ENCODE measurements at regions not wholly inside any gene's neighbourhood (a gene's known extent, or its start where the extent isn't known, plus 50 kb on each side); places are given as distances from the start of the nearest gene placed in this dataset.
A peak's percentile ranks its signal among the peaks of the same experiment; 100 is the strongest.

- peak; percentile 24 for TF ChIP-seq SP1 (IDR thresholded peaks at IDR 0.05)
- TF ChIP-seq HNF4A (conservative IDR thresholded peaks at IDR 0.05): peak; percentile 56 to 58
- no peak for TF ChIP-seq NR2F2 (IDR thresholded peaks at IDR 0.05)
- no peak for TF ChIP-seq HNF4G (IDR thresholded peaks at IDR 0.05)
- peak; percentile 44 to 53 for TF ChIP-seq RXRA (IDR thresholded peaks at IDR 0.05)
- peak; percentile 21 for TF ChIP-seq YY1 (IDR thresholded peaks at IDR 0.05)
- Histone ChIP-seq H3K4me3 (ENCODE audit: low read depth in 1 of 3, low read length in 3 of 3) (no peak overlapping the region), H3K9me3 (ENCODE audit: control insufficient read depth in 4 of 4, low read length in 3 of 4) (no peaks in the 10 kb centered on the region), H3K27me3 (ENCODE audit: control insufficient read depth in 4 of 4, insufficient read depth in 4 of 4, low read length in 3 of 4) (no peaks in the 10 kb centered on the region), H3K9ac (ENCODE audit: low read depth in 1 of 2, low read length in 2 of 2) (no peak overlapping the region), H3K27ac (ENCODE audit: low read depth in 1 of 2, low read length in 2 of 2) (no peak overlapping the region), H3K4me1 (ENCODE audit: control insufficient read depth in 4 of 4, insufficient read depth in 4 of 4, low read length in 3 of 4) (peaks cover 3 to 18% (median 8%) of the 10 kb centered on the region in 4 donors), H3K36me3 (ENCODE audit: control insufficient read depth in 4 of 4, insufficient read depth in 3 of 4, low read depth in 1 of 4, low read length in 3 of 4) (peaks cover 2 to 9% (median 5%) of the 10 kb centered on the region in 4 donors)
- no peak for DNase-seq (ENCODE audit: low spot score)
- WGBS: 42% methylated on average over 1 of the region's 1 CpG
Measured at GRCh38 chr15:52624262-52624661, 54.9 kb downstream of the ATOSA start.

DNA sequence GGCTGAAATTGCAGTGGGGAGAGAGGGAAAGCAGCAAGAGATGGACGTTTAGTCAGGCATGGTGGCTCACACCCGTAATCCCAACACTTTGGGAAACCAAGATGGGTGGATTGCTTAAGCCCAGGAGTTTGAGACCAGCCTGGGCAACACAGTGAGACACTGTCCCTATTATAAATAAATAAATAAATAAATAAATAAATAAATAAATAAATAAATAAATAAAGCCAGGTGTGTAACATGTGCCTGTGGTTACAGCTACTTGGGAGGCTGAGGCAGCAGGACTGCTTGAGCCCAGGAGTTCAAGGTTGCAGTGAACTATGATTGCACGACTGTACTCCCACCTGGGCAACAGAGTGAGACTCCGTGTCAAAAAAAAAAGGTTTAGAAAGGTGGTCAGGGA, 54.0 kb upstream of the ARPP19 start:
- H3K4me3 ChIP-seq (ENCODE audit: low read depth in 1 of 3, low read length in 3 of 3): no peak overlapping the region
- H3K4me1 ChIP-seq (ENCODE audit: control insufficient read depth in 4 of 4, insufficient read depth in 4 of 4, low read length in 3 of 4): peaks cover 3 to 18% (median 8%) of the 10 kb centered on the region in 4 donors
- TF ChIP-seq JUND (IDR thresholded peaks at IDR 0.05) (no peak), NR2F2 (IDR thresholded peaks at IDR 0.05) (no peak), HNF4A (conservative IDR thresholded peaks at IDR 0.05) (no peak), HNF4G (IDR thresholded peaks at IDR 0.05) (no peak), RXRA (IDR thresholded peaks at IDR 0.05) (no peak), MAX (IDR thresholded peaks at IDR 0.05) (no peak), RAD21 (IDR thresholded peaks at IDR 0.05) (no peak)
- TF ChIP-seq, protein P1, sequence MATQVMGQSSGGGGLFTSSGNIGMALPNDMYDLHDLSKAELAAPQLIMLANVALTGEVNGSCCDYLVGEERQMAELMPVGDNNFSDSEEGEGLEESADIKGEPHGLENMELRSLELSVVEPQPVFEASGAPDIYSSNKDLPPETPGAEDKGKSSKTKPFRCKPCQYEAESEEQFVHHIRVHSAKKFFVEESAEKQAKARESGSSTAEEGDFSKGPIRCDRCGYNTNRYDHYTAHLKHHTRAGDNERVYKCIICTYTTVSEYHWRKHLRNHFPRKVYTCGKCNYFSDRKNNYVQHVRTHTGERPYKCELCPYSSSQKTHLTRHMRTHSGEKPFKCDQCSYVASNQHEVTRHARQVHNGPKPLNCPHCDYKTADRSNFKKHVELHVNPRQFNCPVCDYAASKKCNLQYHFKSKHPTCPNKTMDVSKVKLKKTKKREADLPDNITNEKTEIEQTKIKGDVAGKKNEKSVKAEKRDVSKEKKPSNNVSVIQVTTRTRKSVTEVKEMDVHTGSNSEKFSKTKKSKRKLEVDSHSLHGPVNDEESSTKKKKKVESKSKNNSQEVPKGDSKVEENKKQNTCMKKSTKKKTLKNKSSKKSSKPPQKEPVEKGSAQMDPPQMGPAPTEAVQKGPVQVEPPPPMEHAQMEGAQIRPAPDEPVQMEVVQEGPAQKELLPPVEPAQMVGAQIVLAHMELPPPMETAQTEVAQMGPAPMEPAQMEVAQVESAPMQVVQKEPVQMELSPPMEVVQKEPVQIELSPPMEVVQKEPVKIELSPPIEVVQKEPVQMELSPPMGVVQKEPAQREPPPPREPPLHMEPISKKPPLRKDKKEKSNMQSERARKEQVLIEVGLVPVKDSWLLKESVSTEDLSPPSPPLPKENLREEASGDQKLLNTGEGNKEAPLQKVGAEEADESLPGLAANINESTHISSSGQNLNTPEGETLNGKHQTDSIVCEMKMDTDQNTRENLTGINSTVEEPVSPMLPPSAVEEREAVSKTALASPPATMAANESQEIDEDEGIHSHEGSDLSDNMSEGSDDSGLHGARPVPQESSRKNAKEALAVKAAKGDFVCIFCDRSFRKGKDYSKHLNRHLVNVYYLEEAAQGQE (IDR thresholded peaks at IDR 0.05): no peak
- TF ChIP-seq, protein P2, sequence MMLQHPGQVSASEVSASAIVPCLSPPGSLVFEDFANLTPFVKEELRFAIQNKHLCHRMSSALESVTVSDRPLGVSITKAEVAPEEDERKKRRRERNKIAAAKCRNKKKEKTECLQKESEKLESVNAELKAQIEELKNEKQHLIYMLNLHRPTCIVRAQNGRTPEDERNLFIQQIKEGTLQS (IDR thresholded peaks at IDR 0.05): no peak
- peaks cover 2 to 10% (median 7%) of the 10 kb centered on the region in 4 donors for H3K36me3 ChIP-seq (ENCODE audit: control insufficient read depth in 4 of 4, insufficient read depth in 3 of 4, low read depth in 1 of 4, low read length in 3 of 4)
- 95% methylated on average over 4 of the region's 4 CpGs for WGBS
- no peak for DNase-seq (ENCODE audit: low spot score)
- H3K9me3 ChIP-seq (ENCODE audit: control insufficient read depth in 4 of 4, low read length in 3 of 4): no peaks in the 10 kb centered on the region
- no peak overlapping the region for H3K9ac ChIP-seq (ENCODE audit: low read depth in 1 of 2, low read length in 2 of 2)
- H3K27me3 ChIP-seq (ENCODE audit: control insufficient read depth in 4 of 4, insufficient read depth in 4 of 4, low read length in 3 of 4): no peaks in the 10 kb centered on the region
- no peak overlapping the region for H3K27ac ChIP-seq (ENCODE audit: low read depth in 1 of 2, low read length in 2 of 2)

DNA sequence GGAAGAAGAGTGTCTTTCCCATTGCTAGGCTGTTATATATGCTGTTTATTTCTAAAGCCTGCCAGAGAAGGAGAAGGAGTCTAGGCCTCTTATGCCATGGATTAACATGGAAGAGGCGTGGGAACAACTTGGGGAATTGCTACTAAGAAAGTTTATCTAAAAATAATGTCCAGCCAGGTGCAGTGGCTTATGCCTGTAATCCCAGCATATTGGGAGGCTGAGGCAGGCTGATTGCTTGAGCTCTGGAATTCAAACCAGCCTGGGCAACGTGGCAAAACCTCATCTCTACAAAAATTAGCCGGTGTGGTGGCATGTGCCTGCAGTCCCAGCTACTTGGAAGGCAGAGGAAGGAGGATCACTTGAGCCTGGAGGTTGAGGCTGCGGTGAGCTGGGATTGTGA, 51.7 kb upstream of the ARPP19 start:
- WGBS: 95% methylated on average over 4 of the region's 4 CpGs
- Histone ChIP-seq H3K36me3 (ENCODE audit: control insufficient read depth in 4 of 4, insufficient read depth in 3 of 4, low read depth in 1 of 4, low read length in 3 of 4) (peaks cover 2 to 16% (median 8%) of the 10 kb centered on the region in 4 donors), H3K27ac (ENCODE audit: low read depth in 1 of 2, low read length in 2 of 2) (no peak overlapping the region)

More for the DNA sequence above, 51.7 kb upstream of the ARPP19 start:
- peaks cover 3 to 10% (median 7%) of the 10 kb centered on the region in 4 donors for H3K4me1 ChIP-seq (ENCODE audit: control insufficient read depth in 4 of 4, insufficient read depth in 4 of 4, low read length in 3 of 4)
- H3K27me3 ChIP-seq (ENCODE audit: control insufficient read depth in 4 of 4, insufficient read depth in 4 of 4, low read length in 3 of 4): no peaks in the 10 kb centered on the region
- no peak for DNase-seq (ENCODE audit: low spot score)
- H3K9ac ChIP-seq (ENCODE audit: low read depth in 1 of 2, low read length in 2 of 2): no peak overlapping the region
- H3K9me3 ChIP-seq (ENCODE audit: control insufficient read depth in 4 of 4, low read length in 3 of 4): no peaks in the 10 kb centered on the region
- no peak overlapping the region for H3K4me3 ChIP-seq (ENCODE audit: low read depth in 1 of 3, low read length in 3 of 3)
- TF ChIP-seq FOXA1 (IDR thresholded peaks at IDR 0.05): no peak
- no peak for TF ChIP-seq FOXA2 (IDR thresholded peaks at IDR 0.05)
- TF ChIP-seq YY1 (IDR thresholded peaks at IDR 0.05): no peak
- TF ChIP-seq, protein P3, sequence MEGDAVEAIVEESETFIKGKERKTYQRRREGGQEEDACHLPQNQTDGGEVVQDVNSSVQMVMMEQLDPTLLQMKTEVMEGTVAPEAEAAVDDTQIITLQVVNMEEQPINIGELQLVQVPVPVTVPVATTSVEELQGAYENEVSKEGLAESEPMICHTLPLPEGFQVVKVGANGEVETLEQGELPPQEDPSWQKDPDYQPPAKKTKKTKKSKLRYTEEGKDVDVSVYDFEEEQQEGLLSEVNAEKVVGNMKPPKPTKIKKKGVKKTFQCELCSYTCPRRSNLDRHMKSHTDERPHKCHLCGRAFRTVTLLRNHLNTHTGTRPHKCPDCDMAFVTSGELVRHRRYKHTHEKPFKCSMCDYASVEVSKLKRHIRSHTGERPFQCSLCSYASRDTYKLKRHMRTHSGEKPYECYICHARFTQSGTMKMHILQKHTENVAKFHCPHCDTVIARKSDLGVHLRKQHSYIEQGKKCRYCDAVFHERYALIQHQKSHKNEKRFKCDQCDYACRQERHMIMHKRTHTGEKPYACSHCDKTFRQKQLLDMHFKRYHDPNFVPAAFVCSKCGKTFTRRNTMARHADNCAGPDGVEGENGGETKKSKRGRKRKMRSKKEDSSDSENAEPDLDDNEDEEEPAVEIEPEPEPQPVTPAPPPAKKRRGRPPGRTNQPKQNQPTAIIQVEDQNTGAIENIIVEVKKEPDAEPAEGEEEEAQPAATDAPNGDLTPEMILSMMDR (IDR thresholded peaks at IDR 0.05; ENCODE audit: low read depth, low read length, missing input control): no peak
- TF ChIP-seq SP1 (IDR thresholded peaks at IDR 0.05): no peak
- TF ChIP-seq, protein P1 (IDR thresholded peaks at IDR 0.05): no peak
- TF ChIP-seq GABPA (IDR thresholded peaks at IDR 0.05 in 1 of 2, conservative IDR thresholded peaks at IDR 0.05 in 1 of 2): no peak
- TF ChIP-seq EGR1 (IDR thresholded peaks at IDR 0.05; ENCODE audit: low read depth in 2 of 2): no peak
- no peak for TF ChIP-seq JUND (IDR thresholded peaks at IDR 0.05)
- no peak for TF ChIP-seq ZBTB33 (IDR thresholded peaks at IDR 0.05)
- TF ChIP-seq HNF4A (conservative IDR thresholded peaks at IDR 0.05): no peak

Measured in liver (tissue), 8 donors.